HG03196 (cell line): ENCODE measurements at regions not wholly inside any gene's neighbourhood (a gene's known extent, or its start where the extent isn't known, plus 50 kb on each side); places are given as distances from the start of the nearest gene placed in this dataset.
"Not testable (repeated sequence)": the region's sequence is repeated elsewhere in the genome, so short reads cannot be mapped to it uniquely, and the experiment has no call there.

Source experiments
- ATAC-seq: cut with Tn5 transposase; IDR thresholded peaks from one replicate; pipeline ENCODE4 v1.9.1; 2021; ENCODE audit not compliant: unreplicated experiment

DNA sequence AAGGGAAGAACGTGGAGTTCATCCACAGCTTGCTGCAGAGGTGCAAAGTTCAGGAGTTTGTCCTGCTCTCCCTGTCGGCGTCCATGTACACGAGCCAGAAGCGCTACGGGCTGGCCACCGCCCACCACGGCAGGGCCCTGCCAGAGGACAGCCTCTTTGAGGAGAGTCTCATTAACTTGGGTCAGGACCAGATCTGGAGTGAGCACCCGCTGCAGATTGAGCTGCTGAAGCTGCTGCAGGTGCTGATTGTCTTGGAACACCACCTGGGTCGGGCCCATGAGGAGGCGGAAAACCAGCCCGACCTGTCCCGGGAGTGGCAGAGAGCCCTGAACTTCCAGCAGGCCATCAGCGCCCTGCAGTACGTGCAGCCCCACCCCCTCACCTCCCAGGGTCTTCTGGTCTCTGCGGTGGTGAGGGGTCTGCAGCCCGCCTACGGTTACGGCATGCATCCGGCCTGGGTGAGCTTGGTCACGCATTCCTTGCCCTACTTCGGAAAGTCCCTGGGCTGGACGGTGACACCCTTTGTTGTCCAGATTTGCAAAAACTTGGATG, 73.8 kb upstream of the MORC3 start:
- ATAC-seq, result no peak

GRCh38 chr21:36247316-36248010, 72.5 kb upstream of the MORC3 start:
- no peak for ATAC-seq

DNA sequence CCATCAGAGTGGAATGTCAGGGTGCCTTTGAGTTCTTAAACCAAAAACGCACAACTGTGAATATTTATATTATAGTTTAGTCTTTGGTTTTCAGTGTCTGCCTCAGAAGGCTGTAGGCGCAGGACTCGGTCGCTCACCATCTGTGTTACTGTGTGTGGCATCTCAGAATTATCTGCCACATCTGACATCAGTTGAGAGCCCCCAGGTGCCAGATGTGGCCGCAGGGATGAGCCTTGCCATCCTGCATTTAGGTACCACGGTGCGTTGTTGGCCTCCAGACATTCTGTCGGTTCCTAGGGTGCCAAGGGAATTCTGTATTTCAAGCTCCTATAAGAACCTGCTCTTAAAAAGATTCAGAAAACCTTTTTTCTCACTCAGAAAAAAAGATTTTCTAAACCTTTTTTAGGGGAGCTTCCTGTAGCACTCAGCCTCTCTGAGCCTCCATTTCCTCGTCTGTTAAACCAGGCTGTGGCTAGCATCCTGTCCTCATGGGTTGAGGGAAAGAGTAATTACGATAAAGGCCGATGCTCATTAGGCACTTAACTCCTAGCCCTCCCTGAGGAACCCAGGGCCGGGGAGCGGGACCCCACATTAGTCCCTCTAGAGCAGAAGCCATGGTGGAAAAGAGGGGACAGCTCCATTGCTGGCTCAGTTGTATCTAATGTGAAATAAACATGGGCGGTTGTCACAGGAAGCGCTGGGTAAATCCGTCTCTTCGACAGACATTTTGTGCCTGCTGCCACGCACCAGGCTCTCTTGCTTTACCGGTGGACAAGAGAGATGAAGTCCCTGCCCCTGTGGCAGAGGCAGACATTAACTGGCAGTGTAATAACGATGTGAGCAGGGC, 70.2 kb upstream of the MORC3 start:
- ATAC-seq, result no peak

DNA sequence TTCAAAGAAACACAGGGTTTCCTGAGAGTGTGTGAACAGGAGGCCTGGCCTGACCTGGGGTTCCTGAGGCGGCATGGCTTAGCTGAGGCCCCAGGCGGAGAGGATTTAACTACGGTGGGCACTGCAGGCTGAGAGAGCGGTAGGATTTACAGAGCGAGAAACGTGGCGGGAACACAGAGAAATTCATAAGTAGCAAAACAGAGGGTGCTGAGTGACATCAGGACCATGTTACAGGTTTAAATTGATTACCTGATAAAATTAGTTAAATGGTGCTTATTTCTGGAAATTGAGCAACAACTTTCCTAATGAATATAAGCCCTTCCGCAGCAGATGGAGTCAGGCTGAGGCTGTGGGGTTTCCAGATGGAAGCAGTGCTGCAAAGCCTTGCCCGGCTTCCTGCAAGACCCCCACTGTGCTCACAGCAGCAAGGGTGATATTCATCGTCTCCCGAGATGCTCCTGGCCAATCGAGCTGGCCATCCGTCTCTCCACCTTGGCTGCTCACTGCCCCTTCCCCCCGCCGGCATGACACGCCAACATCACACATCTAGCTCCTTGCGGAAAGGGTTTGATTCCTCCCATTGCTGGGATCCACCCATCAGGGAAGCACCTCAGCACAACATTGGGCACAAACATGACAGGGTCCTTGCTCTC, 69.4 kb upstream of the MORC3 start:
- ATAC-seq, result no peak

DNA sequence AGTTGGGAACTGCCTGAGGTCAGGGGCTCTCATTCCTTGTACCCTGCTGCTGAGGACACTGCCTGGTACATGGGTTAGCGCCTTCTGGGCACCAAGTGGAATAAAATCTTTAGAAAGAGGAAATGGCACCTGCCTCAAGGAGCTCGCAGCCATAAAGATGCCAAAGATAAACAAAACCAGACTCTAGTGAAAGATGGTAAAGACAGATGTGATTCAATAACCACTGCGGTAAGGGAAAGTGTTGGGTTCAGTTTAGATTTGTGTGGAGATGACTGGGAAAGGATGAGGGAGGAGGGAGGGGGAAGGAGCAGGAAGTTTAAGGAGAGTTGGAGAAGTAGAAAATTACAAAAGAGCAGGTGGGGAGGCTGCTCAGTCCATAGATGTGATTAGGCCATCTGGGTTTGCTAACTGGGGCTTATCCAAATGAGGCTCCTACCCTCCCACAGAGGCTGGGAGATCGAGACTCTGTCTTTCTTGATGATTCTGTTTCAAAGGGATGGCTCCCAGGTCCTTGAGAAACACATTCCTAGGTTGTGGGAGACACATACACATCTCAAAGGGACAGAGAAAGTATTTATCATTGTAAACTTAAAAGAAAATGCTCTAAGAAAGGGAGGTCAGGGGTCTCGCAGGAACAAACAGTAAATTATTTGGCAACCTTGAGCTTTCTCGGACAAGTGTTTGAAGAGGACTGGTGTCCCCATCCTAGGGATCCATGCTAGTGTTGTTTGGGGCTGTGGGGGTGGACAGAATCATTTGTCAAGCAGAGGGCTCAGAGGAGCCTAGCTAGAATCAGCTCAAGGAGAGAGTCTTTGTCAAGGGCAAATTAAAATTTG, 65.7 kb upstream of the MORC3 start:
- ATAC-seq, result no peak

GRCh38 chr21:36255663-36256062, 64.3 kb upstream of the MORC3 start:
- ATAC-seq, result peak; percentile 45

- no peak for ATAC-seq
Measured at GRCh38 chr21:36257657-36258056, 62.3 kb upstream of the MORC3 start.

- ATAC-seq, result no peak
Measured at GRCh38 chr21:36260030-36260787, 59.8 kb upstream of the MORC3 start.

DNA sequence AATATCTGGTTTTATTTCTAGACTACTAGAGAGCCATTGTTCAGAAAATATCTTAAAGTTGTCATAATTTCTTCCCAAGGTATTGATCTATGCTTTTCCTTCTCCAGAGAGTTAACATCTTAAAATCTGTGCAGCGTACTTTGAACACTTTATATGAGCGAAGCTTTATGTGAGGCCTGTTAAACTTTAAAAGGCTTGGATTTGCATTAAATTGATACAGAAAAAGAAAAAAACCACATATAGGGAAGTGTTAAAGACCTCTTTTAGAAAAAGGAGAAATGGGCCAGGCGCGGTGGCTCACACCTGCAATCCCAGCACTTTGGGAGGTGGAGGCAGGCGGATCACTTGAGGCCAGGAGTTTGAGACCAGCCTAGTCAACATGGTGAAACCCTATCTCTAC, 59.2 kb upstream of the MORC3 start:
- ATAC-seq, result no peak

DNA sequence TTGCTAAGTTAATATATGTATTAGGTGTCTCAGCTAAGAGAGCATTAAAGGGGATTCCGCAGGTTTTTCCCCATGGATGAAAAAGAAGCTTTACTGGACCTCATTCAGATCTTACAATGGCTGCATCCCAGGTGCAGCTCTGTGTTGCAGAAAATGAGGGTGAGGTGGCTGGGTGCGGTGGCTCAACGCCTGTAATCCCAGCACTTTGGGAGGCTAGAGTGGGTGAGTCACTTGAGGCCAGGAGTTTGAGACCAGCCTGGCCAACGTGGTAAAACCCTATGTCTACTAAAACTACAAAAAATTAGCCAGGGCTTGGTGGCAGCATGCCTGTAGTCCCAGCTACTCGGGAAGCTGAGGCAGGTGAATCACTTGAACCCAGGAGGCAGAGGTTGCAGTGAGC, 58.5 kb upstream of the MORC3 start:
- no peak for ATAC-seq

GRCh38 chr21:36263797-36264196, 56.2 kb upstream of the MORC3 start:
- ATAC-seq, result no peak

DNA sequence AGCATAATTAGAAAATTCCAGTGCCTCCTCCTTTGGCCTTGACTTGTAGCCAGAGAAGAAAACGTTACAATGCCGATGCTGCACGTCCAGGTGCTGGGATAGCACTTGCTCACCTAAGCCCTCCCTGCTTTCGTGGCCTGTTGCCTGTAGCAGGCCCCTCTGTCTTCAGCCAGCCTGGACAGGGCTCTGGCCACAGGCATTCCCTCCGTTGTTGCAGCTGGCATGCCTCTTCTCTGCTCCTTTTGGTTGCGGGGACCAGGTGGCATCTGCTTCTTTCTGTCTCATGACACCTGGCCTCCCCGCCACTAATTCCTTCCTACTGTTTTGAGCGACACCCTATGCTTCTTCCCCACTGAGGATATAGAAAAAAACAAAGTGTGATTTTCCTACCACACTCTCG, 54.6 kb upstream of the MORC3 start:
- ATAC-seq, result no peak

- ATAC-seq, result not testable (repeated sequence)
Measured at GRCh38 chr21:36267828-36268227, 52.2 kb upstream of the MORC3 start.

DNA sequence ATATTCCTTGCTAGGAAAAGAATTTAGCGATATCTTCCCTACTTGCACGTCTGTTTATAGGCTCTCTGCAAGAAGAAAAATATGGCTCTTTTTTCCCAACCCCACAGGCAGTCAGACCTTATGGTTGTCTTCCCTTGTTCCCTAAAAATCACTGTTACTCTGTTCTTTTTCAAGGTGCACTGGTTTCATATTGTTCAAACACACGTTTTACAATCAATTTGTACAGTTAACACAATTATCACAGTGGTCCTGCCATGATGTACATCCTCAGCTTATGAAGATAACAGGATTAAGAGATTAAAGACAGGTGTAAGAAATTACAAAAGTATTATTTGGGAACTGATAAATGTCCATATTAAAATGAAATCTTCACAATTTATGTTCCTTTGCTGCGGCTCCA, 51.7 kb upstream of the MORC3 start:
- ATAC-seq, result not testable (repeated sequence)
